ENCODE measurements at regions not wholly inside any gene's neighbourhood (a gene's known extent, or its start where the extent isn't known, plus 50 kb on each side); places are given as distances from the start of the nearest gene placed in this dataset.

GRCh38 chr6:1125297-1125696 lies 186.6 kb upstream of the FOXQ1 start:
- TF ChIP-seq CTCF (IDR thresholded peaks at IDR 0.05) (no peak), POLR2A (IDR thresholded peaks at IDR 0.05) (no peak), EP300 (IDR thresholded peaks at IDR 0.05) (no peak), POLR2AphosphoS5 (IDR thresholded peaks at IDR 0.05) (no peak)
